Germinal center (tissue), 1 donor: ENCODE measurements at regions not wholly inside any gene's neighbourhood (a gene's known extent, or its start where the extent isn't known, plus 50 kb on each side); places are given as distances from the start of the nearest gene placed in this dataset.

Source experiments
- DNase-seq: peaks from one replicate; pipeline ENCODE4 v3.0.0; 2012; ENCODE audit warnings: mixed read lengths, low spot score

DNA sequence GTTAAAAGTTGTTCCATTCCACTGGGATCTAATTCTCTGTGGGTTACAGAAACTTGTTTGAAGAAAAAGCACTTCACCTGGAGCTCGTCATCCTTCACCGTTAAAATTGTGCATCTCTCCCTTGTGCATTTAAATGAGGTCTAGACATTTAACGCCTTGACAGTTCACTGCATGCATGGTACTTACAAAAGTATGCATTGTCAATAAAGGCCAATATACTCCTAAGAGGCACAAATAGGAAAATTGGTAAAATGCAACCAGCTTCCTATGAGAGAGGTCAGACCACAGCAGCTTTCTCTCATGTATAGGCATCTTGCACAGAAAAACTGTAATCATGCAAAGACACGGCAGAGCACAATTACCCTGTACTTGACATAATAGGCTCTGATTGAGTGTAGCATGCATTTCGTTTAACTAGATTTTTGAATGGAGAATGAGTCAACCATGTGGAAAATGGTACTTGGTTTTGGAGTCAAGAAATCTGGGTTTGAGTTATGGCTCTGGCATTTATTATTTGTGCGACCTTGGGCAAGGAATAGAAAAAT lies 378.5 kb downstream of the RFPL4B start:
- DNase-seq = no peak

DNA sequence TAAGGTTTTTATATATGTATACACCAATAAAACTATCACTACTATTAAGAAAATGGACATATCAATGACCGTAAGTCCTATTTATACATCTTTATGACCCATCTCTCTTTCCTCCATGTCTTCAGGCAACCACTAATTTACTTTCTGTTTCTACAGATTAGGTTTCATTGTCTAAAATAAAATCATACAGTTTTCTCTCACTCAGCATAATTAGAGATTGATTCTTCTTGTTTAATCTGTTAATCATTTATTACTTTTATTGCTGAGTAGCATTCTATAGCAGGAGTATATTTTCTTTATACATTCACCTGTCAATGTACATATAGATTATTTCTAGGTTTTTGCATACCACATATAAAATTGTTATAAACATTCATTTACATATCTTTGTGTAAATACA lies 388.0 kb downstream of the RFPL4B start:
- no peak for DNase-seq

DNA sequence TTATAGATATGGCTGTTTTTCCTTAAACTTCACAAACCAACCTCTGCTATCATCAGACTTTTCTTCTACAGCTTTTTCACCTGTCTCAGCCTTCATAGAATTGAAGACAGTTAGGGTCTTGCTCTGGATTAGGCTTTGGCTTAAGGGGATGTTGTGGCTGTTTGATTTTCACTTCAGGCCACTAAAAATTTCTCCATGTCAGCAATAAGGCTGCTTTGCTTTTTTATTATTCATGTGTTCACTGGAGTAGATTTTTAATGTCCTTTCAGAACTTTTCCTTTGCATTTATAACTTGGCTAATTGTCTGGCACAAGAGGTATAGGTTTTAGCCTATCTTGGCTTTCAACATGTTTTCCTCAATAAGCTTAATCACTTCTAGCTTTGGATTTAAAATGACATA lies 392.6 kb downstream of the RFPL4B start:
- DNase-seq = no peak

DNA sequence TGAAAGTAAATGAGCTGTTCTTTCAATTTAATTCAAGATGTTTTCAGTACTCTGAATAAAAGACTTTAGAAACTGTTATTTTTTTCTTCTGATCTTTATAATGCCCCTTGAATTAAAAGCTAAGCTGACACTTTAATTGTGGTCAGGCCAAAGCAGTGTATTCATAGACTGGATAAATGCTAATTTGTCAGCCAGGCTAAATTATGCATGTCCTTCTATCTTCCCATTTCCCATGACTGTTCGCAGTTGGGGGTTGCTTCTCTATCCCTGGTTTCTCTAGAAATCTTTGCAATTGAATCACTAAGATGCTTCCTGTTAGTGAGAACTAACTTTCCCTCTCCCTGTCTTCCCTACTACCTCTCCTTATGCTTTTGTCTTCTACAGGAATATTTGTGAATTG lies 396.2 kb downstream of the RFPL4B start:
- no peak for DNase-seq

DNA sequence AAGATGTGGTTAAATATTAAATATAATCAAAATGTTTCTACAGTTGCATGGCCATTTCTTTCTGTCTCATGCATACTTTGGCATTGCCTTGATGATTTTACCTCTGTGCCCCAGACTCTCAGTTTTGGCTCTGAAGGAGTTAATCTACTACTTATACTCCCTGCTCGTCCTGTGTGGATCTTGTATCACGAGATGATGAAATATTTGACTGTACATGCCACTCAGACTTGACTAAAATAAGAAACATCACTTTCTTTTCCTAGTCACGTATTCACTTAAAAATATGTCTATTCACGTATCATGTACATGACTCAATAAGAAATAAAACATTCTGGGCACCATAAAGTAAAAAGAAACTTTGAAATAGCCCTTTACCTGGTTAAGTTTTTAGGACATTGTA lies 397.7 kb downstream of the RFPL4B start:
- no peak for DNase-seq

DNA sequence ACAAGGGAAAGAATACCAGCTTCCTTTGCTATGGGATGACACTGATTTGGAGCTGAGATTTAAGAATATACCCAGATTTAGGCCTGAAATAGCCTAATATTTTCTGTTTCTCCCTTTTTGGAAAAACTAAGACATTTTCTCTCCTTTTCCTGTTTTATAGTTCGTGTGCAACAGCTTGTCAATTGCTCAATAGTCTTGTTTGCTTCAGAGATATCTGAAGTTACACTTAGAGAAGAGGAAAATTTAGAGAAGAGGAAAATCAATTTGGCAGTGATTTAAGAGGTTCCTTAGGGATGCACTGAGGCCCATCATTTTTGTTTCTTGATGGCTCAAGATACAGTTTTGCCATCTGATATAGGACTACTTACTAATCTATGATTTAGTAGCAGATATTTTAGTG lies 398.6 kb downstream of the RFPL4B start:
- DNase-seq = no peak

DNA sequence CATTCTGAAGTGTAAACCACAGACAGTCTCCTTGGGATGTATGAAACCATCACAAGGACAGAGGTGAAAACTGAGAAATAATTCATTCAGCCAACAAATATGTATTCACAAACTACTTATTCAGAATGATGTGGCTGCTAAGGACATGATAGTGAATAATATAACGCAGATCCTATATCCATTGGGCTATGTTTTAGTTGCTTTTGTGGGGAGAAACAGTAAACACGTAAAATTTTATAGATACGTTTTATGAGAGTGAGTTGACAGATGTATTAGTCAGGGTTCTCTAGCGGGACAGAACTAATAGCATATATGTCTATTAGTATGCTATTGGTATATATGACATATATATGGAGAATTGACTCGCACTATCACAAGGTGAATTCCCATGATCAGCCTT lies 402.5 kb downstream of the RFPL4B start:
- no peak for DNase-seq

DNA sequence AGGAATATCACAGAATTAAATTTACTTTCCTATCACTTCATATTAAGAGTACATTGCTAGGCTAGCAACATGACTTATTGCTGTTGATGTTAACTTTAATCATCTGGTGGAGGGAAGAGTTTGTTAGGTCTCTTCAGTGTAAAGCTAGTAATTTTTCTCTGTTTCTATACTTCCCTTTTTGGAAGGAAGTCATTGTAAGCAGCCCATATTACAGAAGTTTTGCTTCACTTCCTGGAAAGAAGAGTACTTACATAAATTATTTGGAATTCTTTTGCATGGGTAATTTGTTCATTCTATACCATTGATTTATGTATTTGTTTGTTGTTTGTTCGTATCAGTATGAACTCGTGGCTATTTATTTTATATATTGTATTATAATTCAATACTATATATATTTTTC lies 405.2 kb downstream of the RFPL4B start:
- DNase-seq = no peak

DNA sequence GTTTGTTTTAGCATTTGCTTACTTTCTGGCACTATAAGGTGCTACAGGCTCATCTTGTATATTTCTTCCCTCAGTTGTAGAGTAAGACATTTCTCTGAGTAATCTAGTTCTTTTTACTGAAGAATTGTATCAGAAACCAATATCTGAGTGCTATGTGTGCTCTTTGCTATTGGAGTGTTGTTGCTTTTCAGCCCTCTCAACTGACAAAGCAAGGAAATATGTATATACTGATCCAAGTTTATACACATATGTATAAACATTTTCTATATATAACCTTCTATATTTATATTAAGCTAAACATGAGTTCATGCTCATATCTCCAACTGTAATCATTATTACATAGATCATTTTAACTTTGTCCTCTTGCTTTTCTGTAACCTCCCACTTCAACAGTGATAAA lies 405.7 kb downstream of the RFPL4B start:
- DNase-seq = no peak

DNA sequence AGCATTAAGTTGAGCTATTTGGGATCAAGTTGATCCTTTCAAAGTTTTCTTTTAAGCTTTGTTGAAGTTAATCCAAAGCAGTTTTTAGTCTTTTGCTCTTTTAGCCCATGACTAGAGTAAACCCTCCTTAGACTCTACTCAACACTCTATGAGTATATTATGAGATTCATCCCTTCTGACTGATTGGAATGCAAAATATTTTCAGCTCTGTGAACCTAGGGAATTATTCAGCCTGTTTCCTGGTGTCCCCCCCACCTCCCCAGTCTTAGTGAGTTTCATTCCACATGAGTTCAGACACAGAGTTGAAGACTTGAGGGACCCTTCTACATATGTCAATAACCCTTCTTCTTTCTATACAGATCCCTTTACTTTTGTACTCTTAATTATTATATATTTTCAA lies 413.7 kb downstream of the RFPL4B start:
- DNase-seq = no peak

DNA sequence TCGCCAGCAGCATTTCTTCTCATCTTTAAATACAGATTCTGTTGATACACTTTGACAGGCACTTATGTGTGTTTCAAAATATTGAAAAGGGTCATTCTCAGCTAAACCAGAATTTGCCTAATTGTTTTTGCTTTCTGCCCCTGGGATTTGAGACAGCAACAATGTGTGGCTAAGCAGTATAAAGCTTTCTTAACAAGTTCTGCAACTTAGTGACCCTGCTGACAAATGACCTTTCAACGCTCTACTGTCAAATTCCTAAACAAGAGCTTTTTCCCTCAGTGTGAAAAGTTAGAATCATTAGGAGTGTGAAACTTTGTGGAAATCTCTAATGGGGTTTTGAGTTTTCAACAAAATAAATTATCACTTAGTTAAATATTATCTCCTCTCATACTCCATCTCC lies 414.6 kb downstream of the RFPL4B start:
- DNase-seq = no peak

DNA sequence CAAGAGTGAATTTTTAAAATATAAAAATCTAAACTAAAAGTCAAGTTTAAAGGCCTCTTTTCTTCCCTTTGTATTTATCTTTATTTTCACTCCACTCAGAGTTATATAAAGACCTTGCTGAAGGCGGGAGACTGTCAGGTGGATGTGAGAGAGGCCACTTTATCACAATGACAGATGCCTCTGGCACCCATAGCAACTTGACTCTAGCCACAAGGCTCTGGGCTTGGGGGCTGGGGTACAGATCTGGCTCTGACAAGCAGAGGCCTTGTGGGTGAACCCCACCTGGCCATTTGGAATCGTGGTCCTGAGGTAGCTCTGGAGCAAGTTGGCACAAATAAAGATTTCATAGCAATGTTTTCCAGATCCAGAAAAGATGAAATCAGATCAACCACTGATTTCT lies 417.2 kb downstream of the RFPL4B start:
- no peak for DNase-seq

DNA sequence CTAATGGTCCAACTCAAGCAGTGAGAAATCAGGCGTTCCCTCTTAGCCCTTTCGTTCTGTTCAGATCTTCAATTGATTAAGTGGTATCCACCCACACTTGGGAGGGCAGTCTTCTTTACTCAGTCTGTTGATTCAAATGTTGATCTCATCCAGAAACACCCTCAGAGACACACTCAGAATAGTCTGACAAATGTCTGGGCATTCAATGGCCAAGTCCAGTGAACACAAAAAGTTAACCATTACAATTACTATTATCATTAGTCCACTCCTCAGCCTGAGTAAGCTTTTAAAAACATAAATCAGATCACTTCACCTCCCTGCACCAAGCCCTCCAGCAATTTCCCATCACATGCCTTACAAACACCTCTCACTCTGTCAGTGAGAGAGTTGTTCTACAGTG lies 423.2 kb downstream of the RFPL4B start:
- no peak for DNase-seq

DNA sequence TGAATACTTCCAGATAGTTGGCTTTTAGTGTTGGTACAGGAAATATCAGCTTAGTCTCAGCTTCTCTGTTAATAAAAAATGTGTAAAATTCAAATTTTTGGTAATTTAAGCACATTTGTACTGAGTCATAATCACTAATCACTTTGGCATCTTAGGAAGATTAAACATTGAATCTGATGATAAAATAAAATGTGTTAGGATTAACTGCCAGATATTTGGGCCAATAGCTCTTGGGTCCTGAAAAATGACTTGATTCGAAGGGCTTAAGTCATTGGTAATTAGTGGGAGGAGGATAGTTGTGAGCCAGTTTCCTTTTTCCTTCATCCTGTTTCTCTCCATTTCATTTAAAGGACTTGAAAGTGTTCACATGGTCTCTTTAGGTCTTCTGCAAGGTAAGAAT lies 426.1 kb downstream of the RFPL4B start:
- DNase-seq = no peak

DNA sequence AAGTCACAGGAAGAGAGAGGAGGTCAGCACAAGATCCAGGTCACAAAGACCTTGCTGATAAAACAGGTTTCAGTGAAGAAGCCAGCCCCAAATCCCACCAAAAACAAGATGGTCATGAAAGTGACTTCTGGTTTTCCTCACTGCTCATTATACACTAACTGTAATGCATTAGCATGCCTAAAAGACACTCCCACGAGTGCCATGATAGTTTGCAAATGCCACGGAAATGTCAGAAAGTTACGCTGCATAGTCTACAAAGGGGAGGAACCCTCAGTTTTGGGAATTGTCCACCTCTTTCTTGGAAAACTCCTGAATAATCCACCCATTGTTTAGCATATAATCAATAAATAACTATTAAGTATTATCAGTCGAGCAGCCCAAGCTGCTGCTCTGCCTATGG lies 427.2 kb downstream of the RFPL4B start:
- no peak for DNase-seq

DNA sequence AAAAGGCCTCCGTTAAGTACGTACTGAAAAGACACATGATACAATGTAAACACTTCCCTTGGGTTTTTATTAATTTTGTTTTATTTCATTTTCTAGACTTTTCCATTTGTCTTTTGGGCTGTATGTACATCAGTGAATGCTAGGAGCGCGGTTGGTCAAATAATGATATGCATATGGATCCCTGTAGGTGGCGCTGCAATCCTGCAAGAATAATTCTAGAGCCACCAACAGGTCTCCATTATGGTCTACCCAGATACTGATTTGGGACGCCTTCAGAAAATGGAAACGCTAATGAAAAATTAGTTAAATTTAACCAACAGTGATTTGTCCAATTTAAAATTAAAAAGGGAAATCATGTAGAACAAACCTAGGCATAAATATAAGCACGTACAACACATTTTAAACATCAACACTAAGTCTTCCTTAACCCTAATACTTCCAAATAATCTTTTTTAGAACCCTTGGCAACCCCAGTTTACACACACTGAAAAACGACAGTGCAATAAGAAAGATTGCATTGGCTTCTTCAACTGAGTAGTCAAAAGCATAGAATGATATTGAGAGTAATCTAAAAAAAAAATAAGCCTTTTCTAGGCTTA lies 433.5 kb downstream of the RFPL4B start:
- DNase-seq = peak; percentile 46

DNA sequence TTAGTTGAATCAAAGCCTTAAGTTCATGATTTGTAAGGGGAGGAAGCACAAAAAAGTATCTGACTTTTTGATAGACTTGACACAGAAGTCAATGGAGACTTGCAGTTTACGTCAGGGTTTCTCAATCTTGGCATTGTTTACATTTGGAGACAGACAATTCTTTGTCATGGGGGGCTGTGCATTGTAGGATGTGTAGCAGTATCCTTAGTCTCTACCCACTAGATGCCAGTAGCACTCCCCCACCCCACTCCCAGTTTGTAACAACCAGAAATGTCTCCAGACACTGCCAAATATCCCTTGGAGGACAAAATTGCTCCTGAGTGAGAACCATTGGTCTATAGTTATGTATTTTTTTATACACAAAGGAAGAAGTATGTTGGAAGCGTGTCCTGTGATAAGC lies 434.1 kb downstream of the RFPL4B start:
- no peak for DNase-seq

DNA sequence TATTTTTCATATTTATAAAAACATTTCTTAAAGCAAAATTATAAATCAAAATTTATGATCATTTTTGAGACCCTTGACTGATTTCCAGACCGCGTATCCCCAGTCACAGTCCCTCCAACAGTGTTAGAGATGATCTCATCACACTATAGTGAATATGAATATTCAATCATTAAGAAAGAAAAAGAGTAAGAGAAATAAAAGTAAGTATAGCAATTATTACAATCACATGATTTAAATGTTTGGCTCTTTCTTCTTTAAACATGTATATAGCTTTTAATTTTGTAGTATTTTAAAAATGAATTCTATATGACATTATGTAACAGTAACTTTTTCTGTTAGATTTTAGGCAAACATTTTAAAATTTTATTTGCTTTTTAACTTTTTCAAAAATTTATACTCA lies 438.3 kb downstream of the RFPL4B start:
- no peak for DNase-seq

DNA sequence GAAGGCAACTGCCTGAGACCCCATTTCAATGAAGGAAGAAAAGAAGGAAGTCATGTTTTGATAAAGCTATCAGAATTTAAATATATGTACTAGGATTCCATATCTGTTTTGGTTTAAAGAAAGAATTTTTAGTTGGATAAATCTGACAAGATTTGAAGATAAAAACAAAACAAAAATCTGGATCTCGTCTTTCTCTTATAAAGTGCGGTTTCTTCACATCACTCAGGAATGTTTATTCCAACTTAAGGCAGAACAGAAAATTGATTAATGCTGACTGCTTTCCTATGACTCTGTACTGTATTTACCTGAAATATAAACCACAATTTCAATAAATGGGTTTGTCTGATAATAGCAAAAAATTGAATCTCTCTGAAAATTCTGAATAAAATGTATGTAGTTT lies 439.7 kb downstream of the RFPL4B start:
- DNase-seq = no peak

DNA sequence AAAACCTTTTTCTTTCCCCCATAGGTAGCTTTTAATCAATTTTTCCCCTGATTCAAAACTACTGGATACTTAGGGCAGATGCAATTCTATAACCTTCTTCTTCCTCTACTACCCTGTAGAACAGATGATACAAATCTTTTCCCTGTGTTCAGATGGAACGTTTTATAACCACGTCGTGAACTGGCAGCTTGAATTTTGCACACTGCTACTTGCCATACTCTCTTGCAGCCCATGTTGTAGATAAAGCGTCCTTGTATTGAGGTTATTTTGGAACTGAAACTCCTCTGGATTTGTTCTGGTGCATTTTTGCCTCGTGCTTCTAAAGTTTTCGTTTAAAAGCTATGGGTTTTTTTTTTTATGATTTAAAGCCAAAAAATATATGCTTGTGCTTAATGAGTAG lies 440.2 kb downstream of the RFPL4B start:
- DNase-seq = no peak

DNA sequence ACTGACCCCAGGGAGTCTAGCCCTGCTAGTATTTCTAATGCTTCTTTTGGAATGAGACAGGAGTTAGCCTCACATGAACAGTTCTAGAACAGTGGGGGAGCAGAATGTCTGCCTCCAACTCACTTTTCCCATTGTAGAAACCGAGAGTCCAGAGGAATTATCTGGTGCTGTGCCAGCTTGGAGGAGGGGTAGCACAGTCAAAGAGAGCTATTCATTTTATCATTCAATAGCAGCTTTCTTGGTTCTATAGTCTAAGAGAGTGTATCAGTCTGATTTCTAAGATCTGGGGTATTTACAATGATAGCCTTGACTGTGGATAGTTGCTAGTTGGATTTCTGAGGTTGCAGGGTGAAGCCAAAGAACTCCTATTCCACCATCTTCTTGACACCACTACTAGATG lies 448.2 kb downstream of the RFPL4B start:
- DNase-seq = no peak

DNA sequence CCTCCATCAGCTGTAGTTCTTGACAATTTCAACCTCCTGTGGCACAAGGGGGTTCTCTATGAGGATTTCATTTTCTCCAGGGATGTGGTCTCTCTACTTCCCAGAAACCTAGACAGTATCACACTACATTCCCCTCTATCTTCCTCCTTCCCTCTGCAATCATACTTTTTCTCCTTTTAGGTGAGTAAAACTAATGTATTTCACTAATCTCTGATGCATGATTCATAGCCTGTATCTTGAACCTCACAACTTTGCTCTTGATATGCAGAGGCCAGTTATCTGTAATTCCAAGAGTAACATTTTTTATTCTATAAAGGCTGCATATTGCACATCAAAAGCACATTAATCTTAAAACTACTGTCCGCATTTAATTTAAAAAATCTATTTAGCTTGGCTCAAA lies 449.6 kb downstream of the RFPL4B start:
- DNase-seq = no peak

DNA sequence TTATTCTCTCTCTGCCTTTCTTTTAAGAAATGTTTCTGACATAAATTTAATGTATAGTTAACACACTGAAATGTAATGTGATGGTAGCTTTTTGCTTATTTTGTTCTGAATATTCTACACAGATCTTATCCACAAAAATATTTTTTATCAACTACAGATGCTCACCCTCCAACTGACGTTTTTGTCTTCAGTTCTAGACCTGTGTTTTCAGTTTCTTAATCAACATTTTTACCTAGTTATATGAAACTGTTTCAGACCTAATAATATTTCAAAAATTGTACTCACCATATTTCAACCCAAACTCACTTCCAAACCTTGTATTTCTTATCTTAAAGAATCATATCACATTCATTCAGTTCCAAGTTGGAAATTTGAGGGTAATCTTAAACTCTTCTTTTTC lies 452.8 kb downstream of the RFPL4B start:
- DNase-seq = no peak

DNA sequence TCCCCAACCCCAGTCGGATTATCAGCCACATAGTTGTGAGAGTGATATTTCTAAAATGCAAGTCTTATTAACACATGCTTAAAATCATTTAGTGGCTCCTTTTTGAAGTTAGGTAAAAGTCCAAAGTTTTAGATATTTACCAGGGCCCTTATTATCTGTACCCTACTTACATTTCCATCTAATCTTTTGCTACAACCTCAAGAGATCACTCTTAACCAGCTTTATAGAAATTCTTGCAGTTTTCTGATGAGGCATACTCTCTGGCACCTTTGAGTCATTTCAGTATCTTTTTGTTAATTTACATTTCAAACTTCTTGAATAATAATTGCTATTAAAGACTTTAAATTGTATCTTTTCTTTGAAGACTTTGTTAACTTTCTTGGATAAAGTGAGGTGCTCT lies 453.3 kb downstream of the RFPL4B start:
- no peak for DNase-seq

DNA sequence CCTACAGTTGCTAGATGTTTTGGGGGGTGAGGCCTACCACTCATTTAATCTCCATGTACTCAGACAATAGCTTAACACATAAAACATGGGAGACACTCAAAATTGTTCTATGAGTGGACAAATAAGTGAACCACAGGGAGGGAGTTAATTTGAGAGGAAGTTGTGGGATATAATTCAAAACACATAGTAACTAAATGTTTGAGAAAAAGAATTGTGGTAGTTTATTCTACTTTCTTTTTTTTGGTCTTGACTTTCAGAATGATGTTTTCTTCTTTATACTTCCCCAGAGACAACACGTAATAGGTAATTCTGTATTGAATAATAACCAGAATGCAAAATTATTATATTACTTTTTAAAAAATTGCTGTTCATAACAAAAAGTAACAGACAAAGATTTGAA lies 453.8 kb downstream of the RFPL4B start:
- no peak for DNase-seq
